Adrenal gland (tissue), 5 donors: ENCODE measurements at regions not wholly inside any gene's neighbourhood (a gene's known extent, or its start where the extent isn't known, plus 50 kb on each side); places are given as distances from the start of the nearest gene placed in this dataset.

Source experiments
- CTCF ChIP-seq, 6 experiments: fragments of 450-650 bp in 4 of 6; fragments of 200-600 bp in 2 of 6; sonication (generic) in 1 of 6; IDR thresholded peaks; 1 replicate in 5 of 6; 2 replicates in 1 of 6; pipeline versions ENCODE4 v1.5.1 to v1.8.0; 2016 to 2021; ENCODE audit warnings: antibody characterized with exemption in 6 of 6, mild to moderate bottlenecking in 2 of 6, moderate library complexity in 1 of 6
- POLR2A ChIP-seq, 2 donors: fragments of 450-650 bp; IDR thresholded peaks; one replicate each; pipeline ENCODE4 v1.6.1; 2017; ENCODE audit warnings: antibody characterized with exemption in 2 of 2, mild to moderate bottlenecking in 2 of 2, moderate library complexity in 1 of 2
- donor health status: DM: no; HTN: no; CAD: no.

- no peak for TF ChIP-seq CTCF (IDR thresholded peaks at IDR 0.05)
- no peak for TF ChIP-seq POLR2A (IDR thresholded peaks at IDR 0.05)
Measured at GRCh38 chr3:16707260-16707659, 102.0 kb upstream of the DAZL start.
